ENCODE measurements at regions not wholly inside any gene's neighbourhood (a gene's known extent, or its start where the extent isn't known, plus 50 kb on each side); places are given as distances from the start of the nearest gene placed in this dataset.

DNA sequence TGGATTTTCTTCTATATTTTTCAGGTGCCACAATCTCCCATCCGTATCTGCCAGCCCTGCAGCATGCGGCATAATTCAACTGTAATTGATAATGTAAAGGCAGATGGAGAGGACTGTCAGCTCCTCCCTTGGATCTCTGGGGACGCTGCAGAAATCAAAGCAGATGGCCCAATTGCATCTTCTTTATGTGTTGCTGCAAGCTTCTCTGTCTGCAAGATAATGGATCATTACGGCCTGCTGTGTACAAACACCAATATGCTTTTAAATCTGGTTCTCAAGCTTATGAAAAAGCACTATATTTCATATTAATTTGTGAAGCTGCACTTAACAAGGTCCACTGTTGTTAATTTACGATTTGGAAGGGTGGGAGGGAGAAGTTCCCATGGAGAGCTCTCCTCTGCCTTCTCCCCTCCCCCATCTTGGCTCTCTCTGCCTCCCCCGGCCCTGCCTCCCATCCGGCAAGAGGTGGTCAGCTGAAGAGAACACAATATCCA lies 607.5 kb downstream of the TOX3 start:
- TF ChIP-seq GABPA (IDR thresholded peaks at IDR 0.05; ENCODE audit: low read depth, low read length) (no peak), GABPA (CRISPR knock-in tag; IDR thresholded peaks at IDR 0.05; ENCODE audit: low read depth) (no peak), CTCF (CRISPR knock-in tag; IDR thresholded peaks at IDR 0.05) (no peak), NPAS2 (CRISPR knock-in tag; IDR thresholded peaks at IDR 0.05; ENCODE audit: borderline replicate concordance) (no peak), FOSL1 (CRISPR knock-in tag; IDR thresholded peaks at IDR 0.05; ENCODE audit: borderline replicate concordance) (no peak), ZNF274 (CRISPR knock-in tag; IDR thresholded peaks at IDR 0.05) (no peak), FOXK2 (IDR thresholded peaks at IDR 0.05) (no peak), ZNF589 (CRISPR knock-in tag; conservative IDR thresholded peaks at IDR 0.05) (no peak), MED1 (CRISPR knock-in tag; IDR thresholded peaks at IDR 0.05) (no peak)
- TF ChIP-seq, protein P1, sequence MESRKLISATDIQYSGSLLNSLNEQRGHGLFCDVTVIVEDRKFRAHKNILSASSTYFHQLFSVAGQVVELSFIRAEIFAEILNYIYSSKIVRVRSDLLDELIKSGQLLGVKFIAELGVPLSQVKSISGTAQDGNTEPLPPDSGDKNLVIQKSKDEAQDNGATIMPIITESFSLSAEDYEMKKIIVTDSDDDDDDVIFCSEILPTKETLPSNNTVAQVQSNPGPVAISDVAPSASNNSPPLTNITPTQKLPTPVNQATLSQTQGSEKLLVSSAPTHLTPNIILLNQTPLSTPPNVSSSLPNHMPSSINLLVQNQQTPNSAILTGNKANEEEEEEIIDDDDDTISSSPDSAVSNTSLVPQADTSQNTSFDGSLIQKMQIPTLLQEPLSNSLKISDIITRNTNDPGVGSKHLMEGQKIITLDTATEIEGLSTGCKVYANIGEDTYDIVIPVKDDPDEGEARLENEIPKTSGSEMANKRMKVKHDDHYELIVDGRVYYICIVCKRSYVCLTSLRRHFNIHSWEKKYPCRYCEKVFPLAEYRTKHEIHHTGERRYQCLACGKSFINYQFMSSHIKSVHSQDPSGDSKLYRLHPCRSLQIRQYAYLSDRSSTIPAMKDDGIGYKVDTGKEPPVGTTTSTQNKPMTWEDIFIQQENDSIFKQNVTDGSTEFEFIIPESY (CRISPR knock-in tag; IDR thresholded peaks at IDR 0.05) = no peak
